ENCODE measurements at regions not wholly inside any gene's neighbourhood (a gene's known extent, or its start where the extent isn't known, plus 50 kb on each side); places are given as distances from the start of the nearest gene placed in this dataset.

- H3K27me3 ChIP-seq (ENCODE audit: insufficient read depth, low read length), result no peaks in the 10 kb centered on the region
- H3K14ac ChIP-seq (ENCODE audit: insufficient read depth, low read length), result no peak overlapping the region
- H3K27ac Mint-ChIP-seq, result no peak overlapping the region
- H2AK5ac ChIP-seq (ENCODE audit: insufficient read length, low read length), result no peak overlapping the region
- no peak overlapping the region for H3K9ac ChIP-seq (ENCODE audit: extremely low read depth, insufficient read length, low read length)
- no peak overlapping the region for H4K5ac ChIP-seq (ENCODE audit: insufficient read length, low read depth, low read length)
- no peak overlapping the region for H3K27ac ChIP-seq (ENCODE audit: insufficient read length, low read depth, low read length)
- H3K36me3 Mint-ChIP-seq (ENCODE audit: insufficient read depth in 1 of 3, low read depth in 3 of 3), result peaks cover 3 to 20% (median 4%) of the 10 kb centered on the region in 3 experiments; a peak in 6 of 7 replicates
- H2BK20ac ChIP-seq (ENCODE audit: low read depth, low read length, poor library complexity, severe bottlenecking), result no peak overlapping the region
- no peaks in the 10 kb centered on the region for H3K4me1 Mint-ChIP-seq
- no peak overlapping the region for H2BK12ac ChIP-seq (ENCODE audit: insufficient read length, low read depth, low read length)
- H2BK15ac ChIP-seq (ENCODE audit: low read depth, low read length), result no peak overlapping the region
- peaks cover 20 to 78% of the 10 kb centered on the region in 2 experiments for H3K9me3 Mint-ChIP-seq
- no peak overlapping the region for H3K4me2 ChIP-seq (ENCODE audit: insufficient read depth, insufficient read length, low read length)
- no peak overlapping the region for H3K4ac ChIP-seq (ENCODE audit: low read depth, low read length)
- H3K56ac ChIP-seq (ENCODE audit: insufficient read length, low read depth, low read length), result no peak overlapping the region
- H3K4me1 ChIP-seq (ENCODE audit: insufficient read depth, low read length), result no peaks in the 10 kb centered on the region
- no peak overlapping the region for H2AFZ ChIP-seq (ENCODE audit: low read length)
- no peak overlapping the region for H4K8ac ChIP-seq (replicated peaks; ENCODE audit: insufficient read length, low read depth, low read length)
- no peaks in the 10 kb centered on the region for H3K27me3 Mint-ChIP-seq (ENCODE audit: low read depth)
- H3K23ac ChIP-seq (ENCODE audit: insufficient read length, low read depth, low read length), result no peak overlapping the region
- H4K91ac ChIP-seq (ENCODE audit: insufficient read length, low read depth, low read length), result no peak overlapping the region
- no peaks in the 10 kb centered on the region for H4K20me1 ChIP-seq (ENCODE audit: control insufficient read depth, insufficient read depth, insufficient read length)
- H2BK120ac ChIP-seq (ENCODE audit: low read depth, low read length, poor library complexity, severe bottlenecking), result no peak overlapping the region
- TF ChIP-seq CTCF (conservative IDR thresholded peaks at IDR 0.05), result no peak
- peaks cover 2% of the 10 kb centered on the region for H3K9me3 ChIP-seq (ENCODE audit: control insufficient read depth, low read depth, low read length)
- no peaks in the 10 kb centered on the region for H3K79me2 ChIP-seq (ENCODE audit: insufficient read depth, low read length)
- no peak overlapping the region for H3K4me3 Mint-ChIP-seq
- H3T11ph ChIP-seq (ENCODE audit: low read length), result no peak overlapping the region
- H3K18ac ChIP-seq (ENCODE audit: insufficient read length, low read depth, low read length), result no peak overlapping the region
- no peaks in the 10 kb centered on the region for H3K23me2 ChIP-seq (ENCODE audit: insufficient read length, low read depth, low read length, poor library complexity, severe bottlenecking)
- no peak overlapping the region for H2BK5ac ChIP-seq (ENCODE audit: insufficient read length, low read length)
- DNase-seq, result no peak
- no CpG with 5 or more reads among the region's 4 CpGs for WGBS (ENCODE audit: extremely low coverage, insufficient read length, low lambda C conversion rate)
- no peaks in the 10 kb centered on the region for H3K79me1 ChIP-seq (ENCODE audit: insufficient read depth, low read depth, low read length, poor library complexity, severe bottlenecking)
Observed at GRCh38 chr14:23894362-23895052, 59.1 kb upstream of the DHRS4 start.
